Body of pancreas (tissue), 4 donors: ENCODE measurements at regions not wholly inside any gene's neighbourhood (a gene's known extent, or its start where the extent isn't known, plus 50 kb on each side); places are given as distances from the start of the nearest gene placed in this dataset.

ENCODE experiments used
- POLR2A ChIP-seq, 3 donors: fragments of 450-650 bp; IDR thresholded peaks; one replicate each; pipeline ENCODE4 v1.6.1; 2016; ENCODE audit warnings: antibody characterized with exemption in 3 of 3, mild to moderate bottlenecking in 2 of 3
- TF ChIP-seq, protein P1 (sequence below), 7 experiments: fragments of 450-650 bp in 4 of 7; fragments of 200-600 bp in 3 of 7; sonication (generic) in 3 of 7; IDR thresholded peaks; one replicate each; pipeline ENCODE4 v1.5.1; 2016 to 2019; ENCODE audit warnings: antibody characterized with exemption in 7 of 7

DNA sequence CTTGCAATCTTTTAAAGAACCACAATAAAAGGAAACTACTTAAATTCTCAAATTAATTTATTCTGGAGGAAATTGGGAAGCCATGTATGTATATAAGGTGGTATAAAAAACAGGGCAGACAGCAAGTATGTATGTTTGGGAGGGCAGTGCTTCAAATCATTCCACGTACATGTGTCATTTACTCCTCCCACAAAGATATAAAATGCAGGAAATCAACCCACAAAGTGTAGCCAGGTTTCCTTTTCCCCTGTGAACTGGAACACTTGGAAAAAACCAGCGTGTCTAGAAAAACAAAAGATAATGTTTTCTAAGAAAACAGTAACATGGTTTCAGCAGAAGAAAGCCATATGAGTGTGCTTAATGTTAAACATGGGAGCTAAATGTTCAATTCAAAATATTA, 156.7 kb upstream of the FAM47A start:
- no peak for TF ChIP-seq POLR2A (IDR thresholded peaks at IDR 0.05)
- TF ChIP-seq, protein P1, sequence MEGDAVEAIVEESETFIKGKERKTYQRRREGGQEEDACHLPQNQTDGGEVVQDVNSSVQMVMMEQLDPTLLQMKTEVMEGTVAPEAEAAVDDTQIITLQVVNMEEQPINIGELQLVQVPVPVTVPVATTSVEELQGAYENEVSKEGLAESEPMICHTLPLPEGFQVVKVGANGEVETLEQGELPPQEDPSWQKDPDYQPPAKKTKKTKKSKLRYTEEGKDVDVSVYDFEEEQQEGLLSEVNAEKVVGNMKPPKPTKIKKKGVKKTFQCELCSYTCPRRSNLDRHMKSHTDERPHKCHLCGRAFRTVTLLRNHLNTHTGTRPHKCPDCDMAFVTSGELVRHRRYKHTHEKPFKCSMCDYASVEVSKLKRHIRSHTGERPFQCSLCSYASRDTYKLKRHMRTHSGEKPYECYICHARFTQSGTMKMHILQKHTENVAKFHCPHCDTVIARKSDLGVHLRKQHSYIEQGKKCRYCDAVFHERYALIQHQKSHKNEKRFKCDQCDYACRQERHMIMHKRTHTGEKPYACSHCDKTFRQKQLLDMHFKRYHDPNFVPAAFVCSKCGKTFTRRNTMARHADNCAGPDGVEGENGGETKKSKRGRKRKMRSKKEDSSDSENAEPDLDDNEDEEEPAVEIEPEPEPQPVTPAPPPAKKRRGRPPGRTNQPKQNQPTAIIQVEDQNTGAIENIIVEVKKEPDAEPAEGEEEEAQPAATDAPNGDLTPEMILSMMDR (IDR thresholded peaks at IDR 0.05) = no peak
